Spinal cord (tissue), 9 donors: ENCODE measurements at regions not wholly inside any gene's neighbourhood (a gene's known extent, or its start where the extent isn't known, plus 50 kb on each side); places are given as distances from the start of the nearest gene placed in this dataset.

Experiments used
- DNase-seq, 6 donors: peaks; one replicate each; pipeline versions ENCODE4 v3.0.0 to v3.0.0-alpha.2; 2013 to 2015; ENCODE audit warnings: low spot score in 6 of 6, low read depth in 4 of 6
- H3K27ac ChIP-seq: one replicate; pipeline ENCODE4 v1.5.1; 2013; ENCODE audit warnings: low read depth, low read length, control low read depth
- H3K27me3 ChIP-seq: one replicate; pipeline ENCODE4 v1.6.1; 2013; ENCODE audit warnings: low read length; ENCODE audit not compliant: control insufficient read depth, insufficient read depth
- H3K36me3 ChIP-seq: one replicate; pipeline ENCODE4 v1.6.1; 2013; ENCODE audit warnings: low read length; ENCODE audit not compliant: control insufficient read depth, insufficient read depth
- H3K4me1 ChIP-seq: one replicate; pipeline ENCODE4 v1.6.1; 2013; ENCODE audit warnings: low read length; ENCODE audit not compliant: control insufficient read depth, insufficient read depth
- H3K4me3 ChIP-seq: one replicate; pipeline ENCODE4 v1.5.1; 2013; ENCODE audit warnings: low read depth, low read length, control low read depth
- H3K9me3 ChIP-seq: one replicate; pipeline ENCODE4 v1.6.1; 2013; ENCODE audit warnings: low read length; ENCODE audit not compliant: control insufficient read depth, insufficient read depth
- WGBS: methylation state at CpG from one replicate; pipeline ENCODE4 v1.1.5; 2013; ENCODE audit warnings: missing lambda C conversion rate; ENCODE audit not compliant: insufficient coverage; 5-methylcytosine and 5-hydroxymethylcytosine counted together
- donor health status: healthy.

DNA sequence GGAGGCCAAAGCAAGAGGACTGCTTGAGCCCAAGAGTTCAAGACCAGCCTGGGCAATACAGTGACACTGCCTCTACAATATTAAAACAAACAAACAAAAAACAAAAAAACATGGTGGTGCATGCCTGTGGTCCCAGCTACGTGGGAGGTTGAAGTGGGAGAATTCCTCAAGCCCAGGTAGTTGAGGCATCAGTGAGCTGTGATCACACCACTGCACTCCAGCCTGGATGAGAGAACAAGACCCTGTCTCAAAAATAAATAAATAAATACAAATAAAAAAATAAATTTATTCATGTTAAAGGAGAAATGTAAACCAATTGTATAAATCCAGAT lies 200.6 kb downstream of the BCHE start:
- Histone ChIP-seq H3K27me3 (no peaks in the 10 kb centered on the region), H3K4me1 (no peaks in the 10 kb centered on the region), H3K4me3 (no peak overlapping the region), H3K9me3 (no peaks in the 10 kb centered on the region), H3K27ac (no peak overlapping the region), H3K36me3 (no peaks in the 10 kb centered on the region)
- no CpG with 5 or more reads among the region's 1 CpG for WGBS
- no peak for DNase-seq

DNA sequence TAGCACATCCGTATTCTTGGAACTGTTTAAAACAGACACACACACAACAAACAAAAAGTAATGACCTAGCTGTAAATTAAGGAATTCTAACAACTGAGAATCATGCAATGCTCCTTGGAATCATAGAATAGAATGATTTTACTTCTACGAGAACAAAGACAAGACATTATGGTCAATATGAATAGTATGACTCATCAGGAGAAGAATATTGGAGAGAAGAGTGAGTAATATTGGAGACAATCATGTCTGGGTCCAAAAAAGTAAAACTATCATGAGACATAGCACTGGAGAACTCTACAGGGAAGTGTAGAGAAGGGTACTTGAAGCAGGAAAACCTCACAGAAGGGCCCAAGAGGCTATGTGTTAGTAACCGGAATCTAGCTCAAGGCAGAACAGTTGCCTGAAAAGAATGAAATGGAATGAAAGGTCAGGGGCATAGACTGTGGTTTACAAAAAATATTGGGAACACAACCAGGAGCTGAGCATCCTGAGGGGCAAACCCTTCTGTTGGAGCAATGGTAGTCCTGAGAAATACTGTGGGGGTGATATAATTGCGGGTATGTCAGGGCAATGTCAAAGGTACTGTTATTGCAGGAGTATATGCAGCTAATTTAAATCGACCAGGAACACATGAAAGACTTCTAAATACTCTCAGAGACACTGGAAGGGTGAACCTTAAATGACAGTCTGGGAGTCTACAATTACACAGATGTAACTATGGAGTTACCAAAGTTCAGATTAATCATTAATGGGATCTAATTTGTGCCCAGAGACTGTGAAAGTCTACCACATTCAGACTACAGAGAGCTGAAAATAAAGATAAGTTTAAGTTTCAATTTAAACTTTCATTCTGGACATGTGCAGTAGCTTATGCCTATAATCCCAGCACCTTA lies 201.2 kb downstream of the BCHE start:
- H3K4me1 ChIP-seq, result no peaks in the 10 kb centered on the region
- WGBS, result 96% methylated on average over 2 of the region's 5 CpGs
- no peaks in the 10 kb centered on the region for H3K36me3 ChIP-seq
- no peak overlapping the region for H3K27ac ChIP-seq
- DNase-seq, result no peak
- no peaks in the 10 kb centered on the region for H3K27me3 ChIP-seq
- H3K4me3 ChIP-seq, result no peak overlapping the region
- H3K9me3 ChIP-seq, result no peaks in the 10 kb centered on the region

DNA sequence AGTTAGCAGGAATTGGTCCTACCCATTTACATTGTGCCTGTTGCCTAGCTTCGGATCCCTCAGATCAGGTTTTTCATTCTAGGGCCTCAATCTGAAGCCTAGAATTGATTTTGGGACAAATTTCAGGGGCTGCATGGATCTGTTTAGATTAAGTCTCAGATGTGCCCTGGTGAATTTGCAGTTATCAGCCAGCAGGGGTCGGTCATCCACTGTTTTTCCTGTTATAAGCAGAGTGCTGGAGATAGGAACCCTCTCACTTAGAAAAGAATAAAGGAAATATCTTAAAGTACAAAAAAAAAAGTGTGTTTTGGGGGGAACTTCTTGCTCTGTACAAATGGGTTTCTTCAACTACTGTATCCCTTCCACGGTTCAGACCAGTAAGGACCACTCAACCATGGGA lies 212.5 kb downstream of the BCHE start:
- peaks cover 7% of the 10 kb centered on the region for H3K9me3 ChIP-seq

DNA sequence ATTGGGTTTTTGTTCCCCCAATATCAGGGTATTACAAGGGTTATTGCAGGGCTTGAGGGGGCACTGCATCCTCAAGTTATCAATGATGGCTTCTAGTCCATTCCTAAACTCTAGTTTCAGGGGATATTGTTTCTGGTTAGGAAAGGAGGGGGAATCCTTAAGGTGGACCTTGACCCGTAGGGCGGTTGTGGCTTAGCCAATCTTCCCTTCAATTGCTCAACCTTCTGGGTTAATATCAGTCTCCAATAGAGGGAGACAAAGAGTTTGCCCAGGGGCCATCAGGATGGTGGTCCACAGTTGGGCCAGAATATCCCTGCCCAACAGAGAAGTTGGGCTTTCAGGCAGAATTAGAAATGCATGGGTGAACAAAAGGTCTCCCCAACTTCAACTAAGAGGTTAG lies 214.9 kb downstream of the BCHE start:
- H3K9me3 ChIP-seq, result peaks cover 7% of the 10 kb centered on the region
- H3K36me3 ChIP-seq, result no peaks in the 10 kb centered on the region
- WGBS, result 80% methylated on average over 2 of the region's 2 CpGs
- H3K4me3 ChIP-seq, result no peak overlapping the region
- no peak overlapping the region for H3K27ac ChIP-seq
- H3K4me1 ChIP-seq, result no peaks in the 10 kb centered on the region
- no peak for DNase-seq
- no peaks in the 10 kb centered on the region for H3K27me3 ChIP-seq

More for the DNA sequence above, 212.5 kb downstream of the BCHE start:
- Histone ChIP-seq H3K4me1 (no peaks in the 10 kb centered on the region), H3K4me3 (no peak overlapping the region), H3K27me3 (no peaks in the 10 kb centered on the region), H3K27ac (no peak overlapping the region), H3K36me3 (no peaks in the 10 kb centered on the region)
- 100% methylated on average over 1 of the region's 3 CpGs for WGBS
- DNase-seq, result no peak

DNA sequence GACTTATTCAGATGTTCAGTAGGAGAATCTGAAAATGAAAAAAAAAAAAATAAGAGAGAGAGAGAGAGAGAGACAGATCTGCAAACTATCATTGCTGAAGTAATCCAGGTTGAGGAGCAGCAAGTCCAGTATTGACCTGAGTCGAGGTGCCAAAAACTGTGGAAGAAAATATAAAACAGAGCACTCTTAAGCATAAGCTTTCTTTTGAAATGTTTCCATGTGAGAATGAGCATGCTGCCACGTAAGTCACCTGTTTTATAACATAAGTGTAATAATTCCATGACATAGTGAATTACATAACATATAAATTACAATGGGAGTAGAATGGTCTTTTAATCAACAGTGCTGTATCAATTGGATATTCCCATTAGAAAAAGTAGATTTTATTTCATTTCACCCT lies 218.2 kb downstream of the BCHE start:
- DNase-seq, result no peak
- H3K27ac ChIP-seq, result no peak overlapping the region
- H3K27me3 ChIP-seq, result no peaks in the 10 kb centered on the region
- no peak overlapping the region for H3K4me3 ChIP-seq
- no peaks in the 10 kb centered on the region for H3K4me1 ChIP-seq
- WGBS, result no CpG with 5 or more reads among the region's 2 CpGs
- no peaks in the 10 kb centered on the region for H3K36me3 ChIP-seq
- H3K9me3 ChIP-seq, result peaks cover 5% of the 10 kb centered on the region

DNA sequence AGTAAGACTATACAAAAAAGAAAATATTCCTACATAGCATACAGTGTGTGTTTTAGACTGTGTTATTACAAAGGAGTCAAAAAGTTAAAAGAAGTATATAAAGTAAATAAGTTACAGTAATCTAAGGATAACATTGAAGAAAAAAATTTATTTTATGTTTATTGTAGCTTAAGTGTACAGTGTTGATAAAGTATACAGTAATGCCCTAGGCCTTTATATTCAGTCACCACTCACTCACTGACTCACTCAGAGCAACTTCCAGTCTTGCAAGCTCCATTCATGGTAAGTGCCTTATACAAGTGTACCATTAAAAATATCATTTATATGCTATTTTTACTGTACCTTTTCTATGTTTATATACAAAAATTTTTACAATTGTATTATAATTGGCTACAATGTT lies 220.1 kb downstream of the BCHE start:
- Histone ChIP-seq H3K9me3 (peaks cover 4% of the 10 kb centered on the region), H3K4me3 (no peak overlapping the region), H3K27me3 (no peaks in the 10 kb centered on the region), H3K27ac (no peak overlapping the region), H3K36me3 (no peaks in the 10 kb centered on the region), H3K4me1 (no peaks in the 10 kb centered on the region)
- DNase-seq, result no peak

DNA sequence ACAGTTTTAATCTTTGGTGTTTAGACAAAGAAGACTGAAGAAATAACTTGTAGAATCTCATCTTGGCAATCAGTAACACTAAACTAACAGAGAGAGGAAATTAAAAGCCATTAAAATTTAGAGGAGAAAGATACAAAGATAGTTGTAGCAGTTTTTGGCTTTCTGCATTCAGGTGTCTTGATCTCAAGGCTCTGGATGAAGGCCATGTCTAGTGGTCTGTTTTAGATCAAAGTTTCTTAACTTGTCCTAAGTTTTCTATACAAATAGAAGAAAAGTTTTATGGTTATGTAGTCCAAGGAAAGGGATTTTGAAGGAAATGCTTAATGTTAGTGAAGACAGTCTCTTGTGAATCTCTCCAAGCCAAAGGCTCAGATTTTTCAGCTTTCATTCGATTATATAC lies 222.9 kb downstream of the BCHE start:
- H3K4me3 ChIP-seq, result no peak overlapping the region
- no peaks in the 10 kb centered on the region for H3K27me3 ChIP-seq
- DNase-seq, result no peak
- H3K4me1 ChIP-seq, result no peaks in the 10 kb centered on the region
- H3K27ac ChIP-seq, result no peak overlapping the region
- no peaks in the 10 kb centered on the region for H3K9me3 ChIP-seq
- no CpG with 5 or more reads among the region's 1 CpG for WGBS
- H3K36me3 ChIP-seq, result no peaks in the 10 kb centered on the region

DNA sequence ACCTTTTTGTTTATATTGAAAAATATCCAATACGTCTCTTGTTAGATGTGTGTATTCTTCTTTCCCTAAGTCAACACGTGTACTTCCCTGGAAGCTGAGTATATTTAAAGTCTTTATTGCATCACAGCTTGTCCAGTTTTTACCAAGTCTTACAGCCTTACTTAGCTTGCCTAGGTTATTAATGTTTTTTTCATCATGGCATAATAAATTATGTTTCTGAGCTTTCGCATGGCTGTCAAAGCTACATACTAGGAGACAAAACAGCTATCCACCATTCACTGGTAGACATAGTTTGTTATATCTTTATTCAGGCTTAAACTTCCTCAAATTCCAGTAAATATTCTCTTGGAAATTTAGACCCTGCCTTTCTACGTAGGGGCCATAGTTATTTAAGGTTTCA lies 224.2 kb downstream of the BCHE start:
- Histone ChIP-seq H3K4me3 (no peak overlapping the region), H3K36me3 (no peaks in the 10 kb centered on the region), H3K4me1 (no peaks in the 10 kb centered on the region), H3K27me3 (no peaks in the 10 kb centered on the region), H3K9me3 (no peaks in the 10 kb centered on the region), H3K27ac (no peak overlapping the region)
- no CpG with 5 or more reads among the region's 4 CpGs for WGBS
- DNase-seq, result no peak

DNA sequence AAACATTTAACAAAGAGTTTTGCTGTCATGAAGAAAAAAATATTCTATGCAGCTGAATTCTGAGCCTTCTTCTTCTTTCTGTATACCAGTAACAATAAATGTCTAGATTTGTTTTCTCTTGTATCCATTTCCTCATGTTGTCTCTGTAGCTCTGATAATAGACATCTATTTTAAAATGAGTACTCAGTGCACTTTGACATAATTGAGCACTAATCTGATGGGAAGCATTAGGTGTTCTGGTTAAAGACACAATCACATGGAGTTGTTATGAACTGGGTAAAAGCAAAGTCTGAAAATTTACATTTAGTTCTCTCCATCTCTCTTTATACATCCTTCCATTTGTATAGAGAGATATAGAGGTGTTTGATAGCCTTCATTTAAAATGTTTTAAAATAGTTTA lies 230.0 kb downstream of the BCHE start:
- no peaks in the 10 kb centered on the region for H3K9me3 ChIP-seq
- no peaks in the 10 kb centered on the region for H3K36me3 ChIP-seq
- H3K4me1 ChIP-seq, result no peaks in the 10 kb centered on the region
- no peak overlapping the region for H3K4me3 ChIP-seq
- H3K27ac ChIP-seq, result no peak overlapping the region
- DNase-seq, result no peak
- no peaks in the 10 kb centered on the region for H3K27me3 ChIP-seq

DNA sequence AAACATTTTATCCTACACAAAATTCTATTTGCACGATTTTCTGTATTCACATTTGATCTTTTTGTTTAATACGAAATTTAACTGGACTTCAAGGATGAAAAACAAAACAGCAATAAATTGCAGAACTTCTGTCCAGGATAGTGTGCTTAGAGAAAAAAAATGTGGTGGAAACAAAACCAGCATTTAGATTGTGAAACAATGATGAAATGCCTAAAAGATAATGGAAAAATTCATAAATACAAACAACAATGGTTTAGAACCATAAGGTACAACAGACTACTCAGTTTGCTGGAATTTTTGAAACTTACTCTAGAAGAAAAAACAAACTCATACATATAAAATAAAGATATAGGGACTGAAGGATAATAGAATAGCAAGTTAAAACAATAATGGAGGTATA lies 234.0 kb downstream of the BCHE start:
- H3K4me3 ChIP-seq, result no peak overlapping the region
- WGBS, result no CpG with 5 or more reads among the region's 2 CpGs
- no peaks in the 10 kb centered on the region for H3K27me3 ChIP-seq
- no peaks in the 10 kb centered on the region for H3K4me1 ChIP-seq
- no peak for DNase-seq
- no peak overlapping the region for H3K27ac ChIP-seq
- H3K36me3 ChIP-seq, result no peaks in the 10 kb centered on the region
- H3K9me3 ChIP-seq, result no peaks in the 10 kb centered on the region
